Colon (tissue), 2 donors: ENCODE measurements at regions not wholly inside any gene's neighbourhood (a gene's known extent, or its start where the extent isn't known, plus 50 kb on each side); places are given as distances from the start of the nearest gene placed in this dataset.
"Not testable (repeated sequence)": the region's sequence is repeated elsewhere in the genome, so short reads cannot be mapped to it uniquely, and the experiment has no call there.

Source experiments
- FAIRE-seq: peaks from 2 replicates; lab custom pipeline; 2012; peaks lifted over from hg19 to GRCh38; lab: Jason Lieb, UNC
- donor health status: control.
- donor health status: control.

DNA sequence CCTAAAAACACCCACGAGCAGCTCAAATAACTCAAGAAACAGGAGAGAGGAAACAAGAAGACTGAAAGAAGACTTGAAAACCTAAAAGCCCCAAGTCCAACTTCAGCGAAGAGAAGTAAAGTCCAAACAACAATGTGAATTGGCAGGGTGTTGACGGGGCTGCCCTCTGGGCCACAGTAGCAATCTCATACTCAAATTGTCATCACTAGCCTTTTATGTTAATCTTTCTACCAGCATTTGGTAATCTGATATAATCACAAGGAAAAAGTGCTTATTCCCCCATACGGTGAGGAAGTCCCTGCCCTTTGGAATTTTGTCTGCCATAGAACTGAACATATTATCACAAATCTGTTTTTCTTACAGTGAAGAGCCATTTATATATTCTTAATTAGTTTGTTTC lies 51.5 kb upstream of the IFNE start:
- no peak for FAIRE-seq

DNA sequence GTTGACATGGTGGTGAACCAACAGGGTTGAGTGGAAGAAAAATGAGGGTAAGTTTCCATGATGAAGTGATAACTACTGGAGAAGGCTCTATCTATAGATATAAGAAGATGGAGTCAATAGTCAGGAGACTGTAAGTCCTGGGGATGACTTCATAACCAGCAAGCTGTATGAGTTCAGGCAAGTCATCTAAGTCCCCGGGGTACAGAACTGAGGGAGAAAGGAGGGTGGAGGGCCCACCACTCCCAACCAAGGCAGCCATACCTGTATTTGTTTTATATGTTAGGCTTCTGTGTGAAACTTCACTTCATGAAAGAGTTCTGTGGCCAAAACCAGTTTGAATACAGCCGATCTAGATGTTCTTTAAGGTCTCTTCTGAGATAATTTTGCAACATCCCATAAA lies 53.3 kb upstream of the IFNE start:
- no peak for FAIRE-seq

DNA sequence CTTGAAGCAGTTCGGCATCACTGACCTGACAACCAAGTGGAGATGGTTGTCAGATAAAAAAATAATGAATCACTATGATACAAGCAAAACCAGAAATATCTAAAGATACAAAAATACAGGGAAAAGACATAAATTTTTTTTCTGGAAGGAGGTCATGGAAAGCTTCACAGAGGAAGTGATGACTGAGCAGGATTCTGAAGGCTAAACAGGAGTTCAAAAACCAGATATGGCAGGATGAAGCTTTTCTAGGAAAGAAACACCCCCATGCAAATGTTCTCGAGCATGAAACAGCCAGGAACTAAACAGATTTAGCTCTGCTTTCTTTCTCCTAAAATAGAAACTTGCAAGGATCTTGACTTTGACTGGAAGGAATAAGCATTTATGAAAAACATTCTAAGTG lies 60.7 kb upstream of the IFNE start:
- no peak for FAIRE-seq

DNA sequence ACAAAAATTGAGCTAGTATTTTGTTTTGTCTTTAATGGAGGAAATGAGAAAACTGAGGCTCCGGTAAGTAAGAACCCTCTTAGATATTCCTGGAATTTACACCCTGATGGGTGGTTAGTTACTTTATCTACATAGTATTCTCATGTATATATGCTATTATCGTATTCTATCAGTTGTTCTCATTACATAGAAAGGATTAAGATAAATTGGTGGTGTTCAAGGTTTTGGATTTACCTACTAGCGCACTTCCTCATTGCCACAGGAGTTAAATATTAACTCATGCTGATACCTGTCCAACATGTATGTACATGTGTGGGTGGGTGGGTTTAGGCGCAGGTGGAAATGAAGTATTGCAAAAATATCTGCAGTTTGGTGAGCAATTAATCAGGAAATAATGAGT lies 61.1 kb upstream of the IFNE start:
- no peak for FAIRE-seq

DNA sequence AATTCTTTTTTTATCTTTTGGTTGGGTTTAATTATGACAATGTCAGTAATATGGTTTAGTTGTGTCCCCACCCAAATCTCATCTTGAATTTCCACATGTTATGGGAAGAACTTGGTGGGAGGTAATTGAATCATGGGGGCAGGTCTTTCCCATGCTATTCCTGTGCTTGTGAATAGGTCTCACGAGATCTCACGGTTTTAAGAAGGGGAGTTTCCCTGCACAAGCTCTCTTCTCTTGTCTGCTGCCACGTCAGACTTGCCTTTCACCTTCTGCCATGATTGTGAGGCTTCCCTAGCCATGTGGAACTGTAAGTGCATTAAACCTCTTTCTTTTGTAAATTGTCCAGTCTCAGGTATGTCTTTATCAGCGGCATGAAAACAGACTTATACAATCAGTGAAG lies 61.7 kb upstream of the IFNE start:
- not testable (repeated sequence) for FAIRE-seq

DNA sequence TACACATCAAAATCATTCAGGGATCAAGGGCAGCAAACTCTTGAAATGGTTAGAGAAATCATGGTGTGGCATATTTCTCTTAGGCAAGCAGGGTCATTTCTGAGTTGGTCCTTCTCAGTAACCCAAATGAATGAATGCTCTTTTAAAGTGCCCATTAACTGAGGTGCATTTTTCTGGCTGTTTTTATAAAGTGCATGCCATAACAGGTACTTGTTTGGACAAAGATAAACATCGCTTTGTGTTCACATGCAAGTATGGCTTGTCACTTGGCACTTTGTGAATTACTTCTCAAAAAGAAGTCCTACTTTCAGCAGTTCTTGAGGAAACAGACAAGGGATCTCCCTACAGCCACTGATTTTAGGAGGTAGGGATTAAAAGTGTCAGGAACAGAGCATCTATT lies 64.8 kb upstream of the IFNE start:
- no peak for FAIRE-seq

DNA sequence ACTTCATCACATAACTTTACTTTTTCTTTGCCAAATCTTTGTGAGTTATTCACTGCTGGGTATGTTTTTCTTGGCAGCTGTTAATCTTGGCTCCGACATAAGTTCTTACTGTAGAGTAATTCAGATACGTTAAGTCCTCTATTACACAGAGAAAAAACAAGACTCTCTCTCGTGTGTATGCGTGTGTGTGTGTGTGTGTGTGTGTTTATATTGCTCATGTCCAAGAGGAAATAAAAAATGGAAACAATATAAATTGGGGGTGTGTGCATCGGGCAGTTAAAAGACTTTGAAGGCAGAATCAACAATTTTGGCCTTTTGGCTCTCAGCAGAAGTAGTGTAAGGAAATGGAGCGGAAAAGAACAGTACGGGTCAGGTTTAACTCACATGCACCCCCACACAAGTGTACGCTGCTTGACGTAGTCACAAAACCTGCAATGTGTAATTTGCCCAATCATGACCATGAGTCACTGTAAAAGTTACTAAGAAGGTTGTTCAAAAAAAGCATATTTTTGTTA lies 67.2 kb upstream of the IFNE start:
- FAIRE-seq = no peak

DNA sequence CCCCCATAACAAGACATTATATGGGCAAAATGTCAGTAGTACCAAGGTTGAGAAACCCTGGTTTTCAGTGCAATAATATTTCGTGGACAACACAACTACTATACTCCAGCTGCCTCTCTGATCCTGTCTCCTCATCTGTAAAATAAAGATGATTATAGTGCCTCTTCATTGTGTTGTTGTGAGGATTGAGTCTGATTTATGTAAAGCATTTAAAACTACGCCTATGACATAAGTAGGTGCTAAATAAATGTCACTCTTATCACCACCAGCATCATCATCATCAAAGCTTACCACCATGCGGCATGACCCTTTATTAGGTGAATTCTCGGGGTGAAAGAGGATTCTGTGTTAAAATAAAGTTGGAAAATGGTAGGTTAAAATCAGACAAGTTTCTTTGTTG lies 67.8 kb upstream of the IFNE start:
- no peak for FAIRE-seq

DNA sequence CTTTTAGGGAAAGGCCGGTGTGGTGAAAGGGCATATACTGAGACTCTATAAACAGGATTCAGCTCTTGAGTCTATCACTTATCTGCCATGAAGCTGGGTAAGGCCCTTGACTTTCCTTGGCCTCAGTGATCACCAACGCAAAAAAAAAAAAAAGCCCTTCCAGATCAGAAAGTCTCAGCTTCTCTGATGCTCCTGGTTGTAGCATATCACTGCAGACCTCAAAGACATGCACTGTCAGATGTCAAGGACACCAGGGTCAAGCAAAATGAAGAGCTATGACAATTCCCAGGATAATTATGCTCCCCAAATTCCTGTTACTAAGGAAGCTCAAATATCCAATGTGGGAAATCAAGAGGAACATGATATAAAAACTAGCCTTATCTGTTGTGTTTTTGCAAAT lies 68.3 kb upstream of the IFNE start:
- no peak for FAIRE-seq

DNA sequence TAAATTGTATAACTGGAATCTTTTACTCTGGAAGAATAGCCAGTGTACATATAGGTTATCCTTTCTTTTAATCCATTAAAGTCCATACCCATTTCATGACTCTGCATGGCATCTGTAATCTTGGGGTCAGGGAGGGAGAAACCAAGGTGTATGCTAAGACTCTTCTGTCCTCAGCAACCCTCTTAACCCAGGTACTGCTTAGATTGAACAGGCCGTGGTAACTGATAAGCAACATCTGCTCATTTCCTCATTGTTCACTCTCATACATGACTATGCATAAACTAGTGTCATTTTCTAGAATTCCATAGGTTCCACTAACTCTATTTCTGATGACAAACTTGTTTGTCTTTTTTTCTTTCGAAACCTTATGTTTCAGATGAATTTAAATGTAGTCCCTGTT lies 69.3 kb upstream of the IFNE start:
- no peak for FAIRE-seq

DNA sequence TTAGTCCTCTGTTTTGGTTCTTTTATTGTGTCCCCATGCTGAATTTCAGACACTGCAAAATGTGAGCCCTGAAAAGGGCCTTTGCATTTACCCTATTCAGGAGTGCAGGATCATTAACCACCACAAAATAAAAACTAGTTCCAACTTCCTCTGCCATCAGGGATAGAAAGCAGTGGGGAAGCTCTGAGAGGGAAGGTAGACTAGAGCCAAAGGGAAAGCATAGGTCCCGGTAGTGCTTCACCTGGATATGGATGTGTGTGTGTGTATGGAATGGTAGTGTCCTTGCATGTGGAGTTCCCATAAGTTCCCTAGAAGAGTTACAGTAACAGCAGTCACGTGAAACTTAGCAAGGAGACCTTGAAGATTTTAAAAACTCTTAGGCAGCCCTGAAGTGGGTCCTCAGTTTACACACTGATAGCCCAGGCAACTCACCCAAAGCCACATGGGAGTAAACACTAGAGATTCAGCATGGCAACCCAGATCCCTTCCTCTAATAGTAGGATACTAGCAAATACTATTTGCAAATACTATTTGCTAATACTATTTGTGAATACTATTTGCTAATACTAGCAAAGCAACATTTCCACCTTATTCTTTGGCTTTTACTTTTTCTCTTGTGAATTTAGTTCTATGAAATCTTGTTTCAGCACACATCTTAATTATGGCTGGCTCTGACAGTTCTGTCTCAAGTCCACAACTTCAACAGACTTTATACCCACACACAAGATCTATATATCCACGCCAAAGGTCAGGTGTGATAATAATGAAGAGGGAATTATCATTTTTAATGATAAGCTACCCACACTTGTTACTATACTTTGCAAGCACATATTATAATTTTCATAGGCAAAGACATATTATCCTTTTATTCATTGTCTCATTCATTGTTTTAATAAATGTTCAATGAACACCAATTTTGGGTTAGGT lies 70.4 kb upstream of the IFNE start:
- no peak for FAIRE-seq

DNA sequence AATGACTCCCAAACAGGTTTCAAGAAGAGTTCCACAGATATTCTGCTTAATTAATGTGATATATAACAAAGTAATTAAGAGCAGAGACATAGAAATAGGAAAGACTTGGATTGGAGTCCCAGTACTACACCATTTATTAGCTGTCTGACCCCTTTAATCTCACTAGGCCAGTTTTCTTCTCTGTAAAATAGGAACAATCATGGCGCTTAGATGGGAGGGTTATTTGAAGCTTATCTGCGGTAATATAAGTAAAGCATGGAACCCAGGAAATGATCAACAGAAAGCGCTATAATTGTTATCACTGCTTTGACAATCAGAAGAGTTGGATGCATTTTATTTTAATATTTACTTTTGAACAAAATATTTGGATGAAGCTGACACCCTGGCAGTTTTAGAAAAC lies 71.3 kb upstream of the IFNE start:
- FAIRE-seq = no peak

DNA sequence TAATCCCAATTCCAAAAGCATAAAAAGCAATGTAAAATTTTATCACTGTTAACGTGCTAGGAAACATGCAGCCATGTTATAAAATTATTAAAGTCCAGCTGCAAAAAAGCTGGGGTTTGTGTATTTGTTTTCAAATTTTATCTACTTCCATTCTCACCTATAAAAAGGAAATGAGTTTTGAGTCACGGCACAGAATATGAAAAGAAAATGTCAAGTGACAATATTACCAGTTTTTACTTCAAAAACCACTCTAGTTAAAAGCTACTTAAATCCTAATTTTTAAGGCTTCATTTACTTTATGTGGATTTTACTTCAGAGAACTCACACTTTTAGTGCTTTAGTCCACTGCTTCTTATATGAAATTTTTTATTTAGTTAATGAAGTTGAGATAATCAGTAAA lies 72.7 kb upstream of the IFNE start:
- FAIRE-seq = no peak

DNA sequence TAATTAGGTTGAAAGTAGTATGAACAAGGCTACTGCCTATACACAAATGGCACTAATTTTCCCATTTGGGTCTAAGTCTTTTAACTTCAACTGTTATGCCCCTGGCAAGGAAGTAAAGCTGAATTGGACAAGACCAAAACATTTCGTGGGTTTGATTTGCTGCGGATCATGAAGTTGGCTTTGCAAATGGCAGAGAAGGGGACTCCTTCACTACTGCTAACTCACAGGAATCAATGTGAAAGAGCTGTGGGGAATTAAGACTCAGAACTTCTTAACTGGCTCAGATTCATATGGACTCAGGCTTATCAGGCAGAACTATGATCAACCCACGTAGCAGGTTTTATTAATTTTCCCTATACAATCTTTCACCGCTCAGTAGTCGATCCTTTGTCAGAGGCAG lies 73.8 kb upstream of the IFNE start:
- FAIRE-seq = no peak

DNA sequence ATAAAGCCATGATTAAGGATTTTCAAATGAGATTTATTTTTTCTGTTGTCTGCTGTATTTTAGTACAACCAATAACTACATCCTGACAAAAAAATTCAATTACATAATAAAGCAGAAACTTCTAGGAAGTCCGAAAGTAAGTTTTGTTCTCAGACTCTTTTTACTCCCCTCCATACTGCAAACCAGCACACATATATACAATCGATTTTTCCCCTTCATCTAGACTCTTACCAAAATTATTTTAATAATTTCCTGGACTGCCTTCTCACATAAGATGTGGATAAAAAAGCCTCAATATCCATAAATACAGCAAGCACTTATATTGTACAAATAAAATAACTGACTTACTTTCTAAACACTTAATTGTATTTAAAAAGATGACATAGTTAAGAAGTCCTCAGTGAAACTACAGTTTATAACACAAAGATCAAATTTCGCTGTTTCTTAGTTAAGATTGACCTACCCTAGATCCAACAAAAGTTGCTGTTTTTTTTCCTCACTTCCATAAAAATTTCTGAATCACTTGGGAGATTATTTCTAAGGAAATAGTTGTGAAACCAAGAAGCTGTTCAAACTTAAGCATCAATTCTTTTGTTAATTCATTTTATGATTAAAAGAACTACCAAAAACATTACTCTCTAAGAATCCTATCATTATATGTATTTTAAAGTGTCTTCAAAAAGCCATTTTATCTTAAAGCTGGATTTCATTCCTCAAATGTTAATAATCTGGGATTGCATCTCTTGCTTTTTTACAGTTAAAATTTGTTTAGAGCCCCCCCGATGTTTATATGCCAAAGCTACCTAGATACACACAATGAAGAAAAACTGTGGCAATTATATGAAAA lies 74.7 kb upstream of the IFNE start:
- FAIRE-seq = no peak

DNA sequence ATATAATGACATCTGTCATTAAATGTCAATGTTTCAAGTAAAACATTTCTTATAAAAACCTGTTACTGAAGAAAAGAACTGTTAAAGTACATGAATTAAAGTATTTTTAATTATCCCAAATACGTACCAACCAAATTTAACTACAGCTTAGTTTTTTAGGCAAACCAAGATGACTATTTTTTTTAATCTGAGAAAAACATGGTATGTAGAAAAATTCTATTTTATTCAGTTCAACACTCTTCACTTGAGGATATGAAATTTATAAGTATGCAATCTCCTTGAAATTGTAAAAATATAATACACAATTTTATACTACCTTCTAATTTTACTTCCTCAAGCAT lies 75.3 kb upstream of the IFNE start:
- FAIRE-seq = no peak

DNA sequence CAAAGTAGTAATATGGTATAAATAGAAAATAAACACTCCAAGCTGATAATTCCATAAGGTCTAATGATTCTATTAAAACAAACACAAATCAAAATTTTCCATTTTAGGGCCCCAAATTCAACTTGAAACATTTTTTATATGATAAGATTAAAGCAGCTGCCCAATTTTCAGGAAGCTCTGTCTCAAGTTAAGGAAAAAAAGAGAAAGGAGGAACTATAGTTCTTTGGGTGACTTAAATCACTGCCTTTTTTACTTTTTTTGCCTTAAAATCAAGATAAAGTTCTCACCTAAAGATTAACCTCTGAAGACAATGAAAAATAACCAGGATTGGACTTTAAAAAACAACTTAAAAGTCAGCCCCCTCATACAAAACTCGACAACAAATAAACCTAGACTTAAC lies 76.0 kb upstream of the IFNE start:
- no peak for FAIRE-seq

DNA sequence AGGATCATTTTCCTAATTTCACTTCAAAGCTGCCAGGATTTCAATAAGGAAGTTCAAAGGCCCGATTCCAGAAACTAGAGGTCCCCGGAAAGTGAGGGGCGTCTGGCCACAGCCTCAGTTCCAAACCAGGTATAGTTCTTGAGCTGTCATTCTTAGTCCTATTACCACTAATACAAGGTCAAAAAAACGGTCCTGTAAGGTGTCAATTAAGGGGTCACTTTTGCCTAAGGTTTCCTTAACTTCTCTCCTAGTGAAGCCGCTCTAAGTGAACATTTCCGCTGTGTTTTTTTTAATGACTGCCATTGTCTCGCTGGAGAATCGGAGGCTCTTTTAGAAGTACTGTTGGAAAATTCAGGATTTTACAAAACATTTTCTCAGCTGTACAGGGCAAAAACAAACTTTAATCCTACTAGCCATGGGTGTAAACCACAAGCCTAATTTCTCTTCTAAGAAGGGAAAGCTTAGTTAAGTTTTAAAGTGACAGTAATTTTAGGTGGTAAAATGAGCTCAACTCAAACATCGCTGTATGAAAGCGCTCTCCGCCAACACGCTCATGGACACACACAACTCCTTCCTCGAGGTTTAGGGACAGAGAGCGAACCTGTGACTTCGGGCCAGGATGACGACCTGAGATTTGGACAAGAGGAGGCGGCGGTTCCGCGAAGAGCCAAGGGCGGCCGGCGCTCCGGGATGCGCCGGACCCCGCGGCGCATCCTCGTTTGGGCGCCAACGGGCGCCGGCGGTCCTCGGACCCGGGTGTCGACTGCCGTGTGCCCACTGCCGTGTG lies 76.7 kb upstream of the IFNE start:
- FAIRE-seq = no peak

DNA sequence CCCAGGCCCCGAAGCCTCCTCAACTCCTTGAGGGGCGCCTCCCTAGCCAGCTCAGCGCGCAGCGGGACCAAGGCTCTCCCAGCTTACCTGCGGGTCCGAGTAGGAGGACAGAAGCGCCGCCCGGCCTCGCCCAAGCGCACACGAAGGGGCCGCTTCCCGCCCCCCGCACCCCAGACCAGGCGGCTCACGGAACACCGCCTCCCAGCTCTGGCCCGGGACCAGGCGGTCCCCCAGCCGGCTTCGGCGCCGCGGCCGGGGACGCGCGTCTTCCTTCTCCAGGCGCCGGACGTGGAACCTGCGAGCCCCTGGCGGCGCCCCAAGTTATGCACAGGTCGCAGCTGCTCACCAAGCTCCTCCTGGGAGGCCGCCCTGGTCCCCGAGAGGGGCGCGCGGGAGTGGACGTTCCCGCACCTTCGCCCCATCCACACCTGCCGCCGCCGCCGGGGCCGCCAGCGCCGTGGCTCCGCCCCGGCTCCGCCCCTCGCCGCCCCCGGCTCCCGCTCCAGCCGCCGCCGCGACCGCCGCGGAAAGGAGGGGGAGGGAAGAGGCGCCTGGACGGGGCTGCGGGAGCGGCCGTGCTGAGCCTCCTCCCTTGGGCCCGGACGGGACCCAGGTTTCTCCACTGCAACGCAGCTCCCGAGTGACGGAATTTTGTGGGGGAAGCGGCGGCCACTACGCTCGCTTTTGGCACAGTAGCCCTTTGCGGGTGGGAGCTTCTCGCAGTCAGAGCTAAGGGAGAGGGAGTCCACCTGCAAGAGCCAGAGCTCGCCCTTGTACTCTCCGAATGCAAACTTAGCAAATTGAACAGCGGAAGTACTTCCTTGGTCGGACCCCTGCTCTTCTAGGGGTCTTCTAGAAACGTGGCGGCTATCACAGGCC lies 77.5 kb upstream of the IFNE start:
- FAIRE-seq = no peak

DNA sequence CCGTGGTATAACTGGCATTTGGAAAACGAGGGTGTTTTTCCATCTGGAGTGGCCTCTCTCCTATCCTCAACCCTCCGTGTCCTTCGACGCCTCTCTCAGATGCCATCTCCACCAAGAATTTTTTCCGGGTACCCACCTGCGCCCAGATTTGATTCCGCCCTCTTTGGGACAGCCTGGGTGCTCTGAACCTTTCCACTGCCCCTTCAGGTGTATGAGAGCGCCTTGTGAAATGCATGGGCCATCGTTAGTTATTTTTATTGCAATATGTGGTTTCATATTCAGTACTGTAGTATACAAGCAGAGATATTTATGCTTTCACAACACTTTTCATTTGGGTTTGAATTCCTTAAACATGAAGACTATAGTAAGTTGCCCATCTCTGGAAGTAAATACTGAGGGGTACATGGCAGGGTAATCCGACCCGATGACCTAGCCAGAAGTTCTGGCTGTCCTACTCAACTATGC lies 78.2 kb upstream of the IFNE start:
- no peak for FAIRE-seq

DNA sequence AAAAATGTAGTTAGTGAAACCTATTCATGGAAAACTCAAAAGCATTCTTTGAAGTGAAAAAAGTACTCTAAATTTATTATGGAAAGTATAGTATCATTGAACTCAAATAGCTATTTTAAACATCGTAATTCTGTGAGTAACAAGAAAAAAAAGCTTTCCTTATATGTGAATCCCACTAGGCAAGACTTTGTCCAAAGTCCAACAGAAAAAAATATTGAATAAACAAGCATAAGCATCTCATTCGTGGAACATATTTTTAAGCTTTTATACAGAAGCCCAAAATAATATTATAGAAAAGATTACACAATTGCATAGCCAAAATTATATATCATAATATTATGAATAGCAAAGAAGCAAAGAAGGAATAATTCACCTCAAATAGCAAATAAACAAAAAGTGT lies 79.4 kb upstream of the IFNE start:
- FAIRE-seq = no peak
